Suprapubic skin (tissue), 4 donors: ENCODE measurements at regions not wholly inside any gene's neighbourhood (a gene's known extent, or its start where the extent isn't known, plus 50 kb on each side); places are given as distances from the start of the nearest gene placed in this dataset.

ENCODE experiments used
- DNase-seq, 2 donors: peaks; one replicate each; pipeline ENCODE4 v3.0.0-alpha.2; 2019; ENCODE audit warnings: low spot score in 2 of 2
- H3K27ac ChIP-seq: fragments of 200-600 bp; sonication (generic); one replicate; pipeline ENCODE4 v1.5.1; 2019
- H3K27me3 ChIP-seq: fragments of 200-600 bp; sonication (generic); one replicate; pipeline ENCODE4 v1.5.1; 2019
- H3K36me3 ChIP-seq: fragments of 200-600 bp; sonication (generic); one replicate; pipeline ENCODE4 v1.5.1; 2019
- H3K4me1 ChIP-seq: fragments of 200-600 bp; sonication (generic); one replicate; pipeline ENCODE4 v1.5.1; 2019
- H3K4me3 ChIP-seq: fragments of 200-600 bp; sonication (generic); one replicate; pipeline ENCODE4 v1.5.1; 2019; ENCODE audit warnings: mild to moderate bottlenecking
- H3K9me3 ChIP-seq: fragments of 200-600 bp; sonication (generic); one replicate; pipeline ENCODE4 v1.5.1; 2019
- CTCF ChIP-seq, 2 donors: fragments of 200-600 bp in 1 of 2; fragments of 450-650 bp in 1 of 2; sonication (generic) in 1 of 2; IDR thresholded peaks; one replicate each; pipeline ENCODE4 v1.5.1; 2016 to 2019; ENCODE audit warnings: antibody characterized with exemption in 2 of 2, mild to moderate bottlenecking in 1 of 2, moderate library complexity in 1 of 2
- EP300 ChIP-seq: sonication (generic); formaldehyde crosslinking; IDR thresholded peaks from one replicate; pipeline ENCODE4 v1.6.1; 2017; ENCODE audit warnings: antibody characterized with exemption
- POLR2A ChIP-seq, 2 donors: fragments of 450-650 bp; IDR thresholded peaks; one replicate each; pipeline ENCODE4 v1.6.1; 2017; ENCODE audit warnings: antibody characterized with exemption in 2 of 2, mild to moderate bottlenecking in 2 of 2, moderate library complexity in 2 of 2
- POLR2AphosphoS5 ChIP-seq, 3 donors: sonication (generic); formaldehyde crosslinking; IDR thresholded peaks; one replicate each; pipeline ENCODE4 v1.6.1; 2017; ENCODE audit warnings: antibody characterized with exemption in 3 of 3
- WGBS: methylation state at CpG from one replicate; pipeline ENCODE4 v1.1.5; 2018; 5-methylcytosine and 5-hydroxymethylcytosine counted together

GRCh38 chr18:59822612-59823550, 76.9 kb upstream of the PMAIP1 start:
- Histone ChIP-seq H3K4me1 (no peaks in the 10 kb centered on the region), H3K9me3 (no peaks in the 10 kb centered on the region), H3K27me3 (no peaks in the 10 kb centered on the region), H3K36me3 (no peaks in the 10 kb centered on the region), H3K4me3 (no peak overlapping the region), H3K27ac (peak overlapping the region; percentile 29)
- no peak for DNase-seq
- TF ChIP-seq CTCF (IDR thresholded peaks at IDR 0.05) (no peak), POLR2A (IDR thresholded peaks at IDR 0.05) (no peak), EP300 (no peak), POLR2AphosphoS5 (IDR thresholded peaks at IDR 0.05) (no peak)
- WGBS = 59% methylated on average over 7 of the region's 7 CpGs

GRCh38 chr18:59821983-59822382, 77.8 kb upstream of the PMAIP1 start:
- H3K36me3 ChIP-seq = no peaks in the 10 kb centered on the region
- no peaks in the 10 kb centered on the region for H3K9me3 ChIP-seq
- WGBS = 32% methylated on average over 2 of the region's 2 CpGs
- H3K4me1 ChIP-seq = no peaks in the 10 kb centered on the region
- no peak overlapping the region for H3K4me3 ChIP-seq
- DNase-seq = no peak
- H3K27me3 ChIP-seq = no peaks in the 10 kb centered on the region
- no peak for TF ChIP-seq EP300
- no peak for TF ChIP-seq CTCF (IDR thresholded peaks at IDR 0.05)
- no peak for TF ChIP-seq POLR2A (IDR thresholded peaks at IDR 0.05)
- TF ChIP-seq POLR2AphosphoS5 (IDR thresholded peaks at IDR 0.05) = peak in 1 of 3 donors; percentile 29
- peak overlapping the region; percentile 29 for H3K27ac ChIP-seq

GRCh38 chr18:59820663-59821062, 79.1 kb upstream of the PMAIP1 start:
- Histone ChIP-seq H3K4me1 (no peaks in the 10 kb centered on the region), H3K9me3 (no peaks in the 10 kb centered on the region), H3K36me3 (no peaks in the 10 kb centered on the region), H3K4me3 (no peak overlapping the region), H3K27me3 (no peaks in the 10 kb centered on the region), H3K27ac (peak overlapping the region; percentile 29)
- 49% methylated on average over 2 of the region's 2 CpGs for WGBS
- TF ChIP-seq CTCF (IDR thresholded peaks at IDR 0.05) = no peak
- TF ChIP-seq POLR2AphosphoS5 (IDR thresholded peaks at IDR 0.05) = peak in 2 of 3 donors; percentile 7 to 48
- no peak for DNase-seq

GRCh38 chr18:59818769-59819168, 81.0 kb upstream of the PMAIP1 start:
- no peaks in the 10 kb centered on the region for H3K27me3 ChIP-seq
- no peak for DNase-seq
- WGBS = 78% methylated on average over 5 of the region's 5 CpGs
- TF ChIP-seq CTCF (IDR thresholded peaks at IDR 0.05) (no peak), EP300 (no peak), POLR2A (IDR thresholded peaks at IDR 0.05) (no peak), POLR2AphosphoS5 (IDR thresholded peaks at IDR 0.05) (no peak)
- H3K4me3 ChIP-seq = no peak overlapping the region
- H3K36me3 ChIP-seq = no peaks in the 10 kb centered on the region
- H3K9me3 ChIP-seq = no peaks in the 10 kb centered on the region
- no peak overlapping the region for H3K27ac ChIP-seq
- H3K4me1 ChIP-seq = no peaks in the 10 kb centered on the region

GRCh38 chr18:59814891-59815290, 84.9 kb upstream of the PMAIP1 start:
- WGBS = 62% methylated on average over 7 of the region's 7 CpGs
- no peaks in the 10 kb centered on the region for H3K9me3 ChIP-seq
- DNase-seq = no peak
- peak overlapping the region; percentile 78 for H3K27ac ChIP-seq
- TF ChIP-seq POLR2AphosphoS5 (IDR thresholded peaks at IDR 0.05) (peak in 1 of 3 donors; percentile 53), CTCF (IDR thresholded peaks at IDR 0.05) (no peak)
- H3K4me1 ChIP-seq = no peaks in the 10 kb centered on the region
- no peaks in the 10 kb centered on the region for H3K27me3 ChIP-seq
- H3K4me3 ChIP-seq = no peak overlapping the region
- no peaks in the 10 kb centered on the region for H3K36me3 ChIP-seq
